Activated CD8-positive, alpha-beta memory T cell treated with anti-CD3 and anti-CD28 coated beads for 1 hour (primary cell): ENCODE measurements at regions not wholly inside any gene's neighbourhood (a gene's known extent, or its start where the extent isn't known, plus 50 kb on each side); places are given as distances from the start of the nearest gene placed in this dataset.
"Not testable (repeated sequence)": the region's sequence is repeated elsewhere in the genome, so short reads cannot be mapped to it uniquely, and the experiment has no call there.

ENCODE experiments used
- DNase-seq, 2 donors: peaks; one replicate each; pipeline ENCODE4 v3.0.0-alpha.2; 2020; ENCODE audit warnings: low read depth in 1 of 2; ENCODE audit errors: extremely low read depth in 1 of 2

DNA sequence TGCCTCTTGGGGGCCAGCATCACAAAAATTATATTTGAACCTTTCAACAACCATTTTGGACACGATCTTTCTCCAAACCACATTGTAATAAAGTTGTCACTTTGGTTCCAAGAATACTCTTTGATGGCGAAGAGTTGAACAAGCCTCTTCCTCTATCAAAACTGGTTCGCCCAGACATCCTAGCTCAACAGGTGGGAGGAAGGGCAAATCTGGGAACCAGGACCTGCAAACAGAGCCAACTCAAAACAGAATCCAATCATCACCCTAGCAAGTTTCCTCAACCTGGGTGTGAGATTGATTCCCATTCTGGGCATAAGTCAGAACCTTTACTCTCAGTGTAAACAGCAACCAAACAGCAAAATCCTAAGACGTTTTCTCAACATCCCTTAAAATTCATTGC lies 141.2 kb upstream of the RREB1 start:
- DNase-seq, result no peak

DNA sequence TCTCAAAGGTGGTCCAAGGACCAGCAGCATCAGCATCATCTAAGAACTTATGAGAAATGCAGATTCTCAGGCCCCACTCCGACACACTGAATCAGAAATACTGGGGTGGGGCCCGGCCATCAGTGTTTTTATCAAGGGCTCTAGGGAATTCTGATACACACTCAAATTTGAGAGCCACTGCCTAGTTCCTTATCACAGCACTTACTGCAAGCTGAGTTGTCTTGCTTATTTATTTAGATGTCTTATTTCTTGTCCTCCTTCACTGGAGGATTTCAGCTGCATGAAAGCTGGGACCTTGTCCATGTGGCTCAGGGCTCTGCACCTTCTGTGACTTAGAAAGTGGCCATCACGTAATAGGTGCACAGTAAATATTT lies 139.4 kb upstream of the RREB1 start:
- DNase-seq, result no peak

DNA sequence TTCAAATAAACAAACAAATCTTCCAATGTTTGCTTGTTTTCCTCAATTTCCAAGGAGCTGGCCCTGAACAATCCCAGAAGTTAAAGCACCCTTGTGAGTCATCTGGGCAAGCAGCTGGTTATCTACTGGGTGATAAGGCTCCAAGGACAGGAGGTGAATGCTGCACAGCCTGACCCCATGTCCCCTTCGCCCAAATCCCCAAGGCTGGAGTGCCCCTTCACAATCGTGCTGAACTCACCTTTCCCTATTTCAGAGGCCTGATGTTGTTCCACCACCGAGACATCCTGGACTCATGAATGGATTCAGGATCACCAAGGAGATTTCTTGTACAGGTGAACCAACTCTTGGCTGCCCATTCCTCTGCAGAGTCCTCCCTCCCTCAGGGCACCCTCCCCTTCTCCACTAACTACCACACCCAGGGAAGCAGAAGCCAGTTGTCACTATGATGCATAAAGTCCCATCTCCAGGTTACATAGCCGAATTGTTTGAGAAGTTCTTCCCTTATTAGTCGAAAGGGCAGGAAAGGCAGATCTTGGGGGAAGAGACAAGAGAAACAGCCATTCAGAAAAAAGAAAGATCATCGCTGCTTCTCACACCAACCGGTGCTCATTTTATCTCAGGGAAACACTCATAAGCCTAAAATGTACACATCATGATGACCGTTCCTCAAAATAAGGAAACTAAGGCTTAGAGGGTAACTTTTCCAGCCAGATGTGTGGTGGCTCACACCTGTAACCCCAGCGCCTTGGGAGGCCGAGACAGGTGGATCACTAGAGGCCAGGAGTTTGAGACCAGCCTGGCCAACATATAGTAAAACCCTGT lies 138.8 kb upstream of the RREB1 start:
- no peak for DNase-seq

- no peak for DNase-seq
These were observed 138.0 kb upstream of the RREB1 start for GRCh38 chr6:6969761-6970223.

DNA sequence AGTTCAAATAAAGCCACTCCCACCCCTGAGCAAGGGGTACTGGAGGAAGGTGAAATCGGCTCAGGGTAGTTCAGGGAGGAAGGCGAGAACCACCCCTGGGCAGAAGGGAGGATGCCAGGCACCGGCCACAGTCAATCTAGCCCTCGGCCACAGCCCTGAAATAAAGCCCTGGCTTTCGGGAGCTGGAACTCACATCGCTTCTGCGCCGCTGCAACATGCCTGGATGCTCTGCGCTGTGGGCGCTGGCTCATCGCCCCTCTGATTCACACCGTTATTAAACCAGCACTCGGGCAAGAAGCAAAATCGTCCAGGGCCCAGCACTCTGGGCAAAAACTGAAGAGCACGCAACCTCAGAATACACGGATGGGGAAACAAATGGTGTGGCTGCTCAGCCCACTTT lies 136.9 kb upstream of the RREB1 start:
- no peak for DNase-seq

- DNase-seq, result no peak
These were observed 136.4 kb upstream of the RREB1 start for GRCh38 chr6:6971369-6971768.

DNA sequence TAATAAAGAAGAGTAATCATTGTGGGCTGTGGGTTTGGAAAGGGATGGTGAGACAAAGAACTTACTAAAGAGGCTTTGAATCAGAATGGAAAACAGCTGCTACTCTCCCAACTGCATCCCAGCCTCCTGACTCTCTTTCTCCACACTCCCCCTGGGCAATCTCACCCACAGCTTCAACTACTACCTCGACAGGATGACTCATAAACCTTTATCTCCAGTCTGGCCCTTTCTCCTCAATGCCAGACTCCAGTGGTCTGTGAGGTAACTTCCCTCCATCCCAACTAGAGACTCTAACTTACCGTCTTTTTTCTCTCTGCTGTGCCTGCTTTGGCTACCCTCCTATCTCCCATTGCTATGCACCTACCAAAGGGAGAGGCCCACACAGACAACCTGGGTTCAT lies 135.3 kb upstream of the RREB1 start:
- no peak for DNase-seq

DNA sequence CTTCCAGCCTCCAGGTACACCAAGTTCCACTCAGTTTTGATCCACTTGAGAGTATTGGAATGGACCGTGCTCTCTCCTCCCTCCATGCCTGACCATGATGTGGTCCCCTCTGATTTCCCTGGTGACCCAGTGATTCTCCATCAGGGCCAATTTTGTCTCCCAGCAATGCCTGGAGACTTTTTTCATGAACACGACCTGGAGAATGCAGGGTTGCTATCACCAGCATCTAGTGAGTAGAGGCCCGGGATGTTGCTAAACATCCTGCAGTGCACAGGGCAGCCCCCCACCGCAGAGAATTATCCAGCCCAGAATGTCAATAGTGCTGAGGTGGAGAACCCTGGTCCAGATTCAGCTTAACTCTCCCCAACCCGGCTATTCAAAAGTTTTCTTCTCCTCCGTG lies 134.0 kb upstream of the RREB1 start:
- DNase-seq, result no peak

DNA sequence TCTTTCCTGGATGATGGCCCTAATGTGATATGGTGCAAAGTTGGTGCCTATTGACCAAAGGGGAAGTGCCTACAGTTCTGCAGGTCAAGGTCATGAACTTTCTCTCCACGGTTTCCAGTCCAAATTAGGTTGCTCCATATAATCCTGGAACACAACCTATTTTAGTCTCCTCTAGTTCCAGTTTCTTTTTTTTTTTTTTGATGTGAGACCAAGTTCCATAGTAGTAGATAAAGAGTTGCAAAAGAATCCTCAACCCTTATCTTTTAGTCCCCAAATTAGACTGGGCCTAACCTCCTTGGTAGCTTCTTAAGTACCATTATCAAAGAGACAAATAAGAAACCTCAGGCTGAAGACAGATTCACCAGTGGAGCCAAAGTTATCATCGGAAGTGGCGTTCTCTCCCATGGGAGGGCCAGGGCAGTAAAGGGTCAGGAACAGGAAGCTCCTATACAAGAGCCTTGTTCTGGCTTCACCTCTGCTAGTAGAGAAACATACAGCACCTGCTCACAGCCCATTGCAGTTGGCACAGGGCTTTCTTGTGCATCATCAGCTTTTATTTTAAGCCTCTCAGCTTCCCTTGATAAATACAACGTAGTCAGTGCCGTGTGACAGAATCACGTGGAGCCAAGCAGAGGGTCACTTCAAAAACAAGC lies 132.2 kb upstream of the RREB1 start:
- no peak for DNase-seq

DNA sequence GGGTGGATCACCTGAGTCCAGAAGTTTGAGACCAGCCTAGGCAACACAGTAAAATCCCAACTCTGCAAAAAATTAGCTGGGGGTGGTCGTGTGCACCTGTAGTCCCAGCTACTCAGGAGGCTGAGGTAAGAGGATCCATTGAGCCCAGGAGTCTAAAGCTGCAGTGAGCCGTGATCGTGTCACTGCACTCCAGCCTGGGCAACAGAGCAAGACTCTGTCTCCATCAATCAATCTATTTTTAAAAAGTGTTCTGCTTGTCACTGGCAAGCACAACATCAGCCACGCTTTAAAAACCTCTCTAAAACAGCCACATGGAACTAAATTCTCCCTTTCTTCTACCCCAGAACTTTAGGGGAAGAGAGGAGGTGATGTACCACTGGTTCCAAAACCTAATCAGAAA lies 131.6 kb upstream of the RREB1 start:
- no peak for DNase-seq

- no peak for DNase-seq
These were observed 129.0 kb upstream of the RREB1 start for GRCh38 chr6:6978731-6979130.

- DNase-seq, result no peak
These were observed 126.7 kb upstream of the RREB1 start for GRCh38 chr6:6980999-6981597.

GRCh38 chr6:6981681-6982322 lies 126.0 kb upstream of the RREB1 start:
- no peak for DNase-seq

GRCh38 chr6:6982663-6983062 lies 125.1 kb upstream of the RREB1 start:
- no peak for DNase-seq

DNA sequence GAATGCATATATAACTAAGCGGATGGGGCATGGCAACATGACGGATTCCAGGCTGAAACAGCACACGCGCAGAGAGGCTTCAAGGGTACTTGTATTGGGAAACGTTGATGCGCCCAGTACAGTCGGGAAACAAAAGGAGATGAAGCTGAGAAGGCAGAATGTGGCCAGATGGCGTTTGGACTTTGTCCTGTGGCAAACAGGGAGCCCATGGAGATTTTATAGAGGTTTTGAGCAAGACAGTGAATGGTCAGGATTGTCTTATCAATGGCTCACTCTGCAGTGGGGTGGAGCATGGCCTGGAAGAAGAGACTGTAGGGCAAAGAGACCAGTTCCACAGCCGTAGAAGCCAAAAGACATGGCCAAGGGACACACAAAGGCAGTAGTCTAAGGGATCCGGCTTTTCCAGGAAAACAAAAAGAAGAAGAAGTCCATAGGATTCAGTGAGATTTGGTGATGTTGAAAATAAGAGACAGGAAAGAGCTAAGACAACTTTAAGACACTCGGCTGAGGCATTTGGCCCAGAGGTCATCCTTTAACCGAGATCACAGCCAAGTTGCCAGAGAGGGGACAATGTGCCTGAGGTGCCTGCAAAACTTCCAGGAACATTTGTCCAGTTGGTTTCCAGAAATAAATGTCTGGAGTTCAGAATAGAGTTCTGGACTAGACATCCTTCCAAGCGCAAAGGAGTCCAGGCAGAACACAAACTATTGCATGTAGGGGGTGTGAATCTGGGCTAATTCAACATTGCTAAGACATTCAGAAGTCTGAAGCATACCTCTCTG lies 123.0 kb upstream of the RREB1 start:
- no peak for DNase-seq

GRCh38 chr6:6986344-6986743 lies 121.4 kb upstream of the RREB1 start:
- no peak for DNase-seq

DNA sequence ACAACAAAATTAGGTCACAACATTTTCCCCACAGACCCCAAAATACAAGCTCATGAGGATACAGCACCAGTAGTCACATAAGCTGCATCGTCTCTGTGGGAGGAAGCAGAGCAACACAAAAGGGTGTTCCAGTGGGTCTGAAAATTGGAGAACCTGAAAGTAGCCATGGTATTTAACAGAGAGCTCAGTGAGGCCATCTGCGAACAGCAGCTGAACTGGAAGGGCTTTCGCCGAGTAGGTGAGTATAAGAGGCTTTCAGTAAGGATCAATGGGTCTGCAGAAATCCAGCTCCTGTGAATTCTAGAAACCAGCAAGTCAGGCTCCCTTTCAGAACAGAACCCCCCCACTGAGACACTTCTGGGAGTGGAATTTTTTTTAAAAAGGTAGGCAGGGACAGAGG lies 120.0 kb upstream of the RREB1 start:
- no peak for DNase-seq

GRCh38 chr6:6990059-6990458 lies 117.7 kb upstream of the RREB1 start:
- not testable (repeated sequence) for DNase-seq

DNA sequence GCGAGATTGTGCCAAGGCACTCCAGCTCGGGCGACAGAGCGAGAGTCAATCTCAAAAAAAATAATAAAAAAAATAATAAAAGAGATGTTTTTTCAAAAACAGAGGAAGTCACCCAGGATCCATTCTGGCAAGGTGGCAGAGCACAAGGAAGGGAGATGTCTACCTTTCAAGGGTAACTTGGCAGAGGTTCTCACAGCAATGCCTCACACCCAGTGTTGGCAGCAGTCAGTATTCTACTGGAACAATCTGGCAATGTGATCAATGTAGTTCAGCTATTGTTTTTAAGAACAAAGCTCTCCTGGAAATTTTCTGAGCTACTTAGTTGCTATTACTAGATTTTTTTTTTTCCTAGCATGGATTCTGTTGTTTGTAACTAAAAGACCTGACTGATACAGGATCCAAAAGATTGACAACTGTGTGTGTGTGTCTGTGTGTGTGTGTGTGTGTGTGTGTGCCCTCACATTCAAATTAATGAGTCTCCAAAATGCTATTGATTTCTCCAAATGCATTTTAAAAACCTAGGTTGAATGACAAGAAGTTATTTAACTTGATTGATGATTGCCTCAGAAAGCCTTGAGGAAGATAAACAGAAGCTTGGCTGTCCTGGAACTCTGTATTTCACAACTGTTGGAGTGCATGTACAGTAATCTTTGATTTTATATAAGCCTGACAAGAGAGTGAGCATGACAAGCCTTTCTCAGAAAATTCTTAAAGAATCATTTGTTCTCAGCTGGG lies 114.1 kb upstream of the RREB1 start:
- DNase-seq, result no peak

- no peak for DNase-seq
These were observed 113.0 kb upstream of the RREB1 start for GRCh38 chr6:6994796-6995195.
